HS-5 (cell line): ENCODE measurements at regions not wholly inside any gene's neighbourhood (a gene's known extent, or its start where the extent isn't known, plus 50 kb on each side); places are given as distances from the start of the nearest gene placed in this dataset.
"Not testable (repeated sequence)": the region's sequence is repeated elsewhere in the genome, so short reads cannot be mapped to it uniquely, and the experiment has no call there.

ENCODE experiments used
- DNase-seq: peaks from one replicate; pipeline ENCODE4 v3.0.0-alpha.2; 2012; ENCODE audit warnings: low read depth

GRCh38 chr13:79912403-79912802, 428.5 kb downstream of the SPRY2 start:
- DNase-seq: no peak

- no peak for DNase-seq
Observed at GRCh38 chr13:79910875-79911540, 429.9 kb downstream of the SPRY2 start.

GRCh38 chr13:79909644-79910043, 428.7 kb downstream of the NDFIP2 start:
- no peak for DNase-seq

- no peak for DNase-seq
Observed at GRCh38 chr13:79908381-79908780, 427.4 kb downstream of the NDFIP2 start.

GRCh38 chr13:79907527-79907926, 426.6 kb downstream of the NDFIP2 start:
- DNase-seq: no peak

- DNase-seq: no peak
Observed at GRCh38 chr13:79906345-79906744, 425.4 kb downstream of the NDFIP2 start.

GRCh38 chr13:79905018-79905417, 424.1 kb downstream of the NDFIP2 start:
- DNase-seq: no peak

GRCh38 chr13:79904581-79904980, 423.6 kb downstream of the NDFIP2 start:
- DNase-seq: no peak

GRCh38 chr13:79901336-79901735, 420.4 kb downstream of the NDFIP2 start:
- DNase-seq: no peak

- DNase-seq: no peak
Observed at GRCh38 chr13:79900356-79900755, 419.4 kb downstream of the NDFIP2 start.

GRCh38 chr13:79898996-79899395, 418.0 kb downstream of the NDFIP2 start:
- DNase-seq: no peak

- DNase-seq: no peak
Observed at GRCh38 chr13:79898202-79898826, 417.4 kb downstream of the NDFIP2 start.

- DNase-seq: no peak
Observed at GRCh38 chr13:79896851-79897250, 415.9 kb downstream of the NDFIP2 start.

- DNase-seq: no peak
Observed at GRCh38 chr13:79895416-79895815, 414.5 kb downstream of the NDFIP2 start.

- DNase-seq: not testable (repeated sequence)
Observed at GRCh38 chr13:79887278-79887677, 406.3 kb downstream of the NDFIP2 start.

- no peak for DNase-seq
Observed at GRCh38 chr13:79886601-79887000, 405.6 kb downstream of the NDFIP2 start.

GRCh38 chr13:79884890-79885289, 403.9 kb downstream of the NDFIP2 start:
- no peak for DNase-seq

- no peak for DNase-seq
Observed at GRCh38 chr13:79883216-79883615, 402.3 kb downstream of the NDFIP2 start.

- no peak for DNase-seq
Observed at GRCh38 chr13:79880818-79881217, 399.9 kb downstream of the NDFIP2 start.

- DNase-seq: no peak
Observed at GRCh38 chr13:79874396-79875360, 393.7 kb downstream of the NDFIP2 start.

- no peak for DNase-seq
Observed at GRCh38 chr13:79871594-79871993, 390.6 kb downstream of the NDFIP2 start.

GRCh38 chr13:79870766-79871165, 389.8 kb downstream of the NDFIP2 start:
- DNase-seq: no peak

- DNase-seq: no peak
Observed at GRCh38 chr13:79870123-79870522, 389.2 kb downstream of the NDFIP2 start.
